ENCODE measurements at regions not wholly inside any gene's neighbourhood (a gene's known extent, or its start where the extent isn't known, plus 50 kb on each side); places are given as distances from the start of the nearest gene placed in this dataset.

DNA sequence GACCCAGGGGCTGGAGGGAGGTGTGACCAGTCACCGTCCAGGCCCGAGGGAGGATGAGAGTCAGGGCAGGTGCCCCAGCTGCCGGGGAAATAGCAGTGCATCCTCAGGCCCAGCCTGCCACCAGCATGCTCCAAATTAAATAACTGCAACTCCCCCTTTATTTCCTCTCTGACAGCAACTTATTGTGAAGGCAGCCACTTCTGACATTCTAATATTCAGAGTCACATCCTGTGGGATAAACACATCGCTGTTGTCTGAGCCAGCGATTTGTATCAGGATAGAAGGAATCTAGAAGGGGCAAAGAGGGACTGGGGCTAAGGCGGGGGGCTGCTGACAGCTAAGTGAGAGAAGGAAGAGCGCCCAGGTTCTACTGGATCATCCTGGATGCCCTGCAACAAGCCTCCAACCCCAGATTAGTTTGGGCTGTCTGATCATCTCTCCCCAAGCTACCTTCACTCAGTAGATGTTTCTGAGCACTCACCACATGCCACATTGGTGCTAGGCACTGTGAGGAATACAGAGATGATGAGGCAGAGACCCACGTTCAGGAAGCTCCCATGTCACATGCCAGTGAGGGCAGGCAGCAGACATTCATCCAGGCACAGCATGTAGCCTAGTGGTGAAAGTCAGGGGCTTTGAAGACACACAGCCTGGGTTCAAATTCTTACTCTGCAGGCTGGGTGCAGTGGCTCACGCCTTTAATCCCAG, 214.1 kb downstream of the BUD13 start:
- no peak overlapping the region for H3K27ac ChIP-seq
- CTCF ChIA-PET: no interaction called here
- no peak for TF ChIP-seq CTCF (conservative IDR thresholded peaks at IDR 0.05; ENCODE audit: low read depth)
- DNase-seq (ENCODE audit: low spot score): no peak
- POLR2A ChIA-PET (ENCODE audit: low non-redundant PET): no interaction called here

DNA sequence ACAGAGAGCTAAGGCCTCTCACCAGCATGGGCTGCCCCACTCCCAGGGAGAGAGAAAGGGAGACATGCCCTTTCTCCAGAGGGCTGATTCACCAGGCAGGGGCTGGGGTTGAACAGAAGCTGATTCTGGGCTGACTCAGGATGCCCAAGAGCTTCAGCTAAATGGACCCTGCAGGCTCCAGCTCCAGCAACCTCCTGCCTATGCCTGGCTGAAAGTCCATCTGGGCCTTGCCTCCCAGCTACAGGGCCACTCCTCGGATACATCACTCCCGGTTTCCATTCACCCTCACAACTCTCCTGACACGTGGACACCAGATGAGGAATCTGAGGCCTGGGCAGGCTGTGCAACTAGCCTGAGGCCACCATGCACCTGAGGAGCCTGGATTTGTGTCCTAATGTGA, 215.5 kb downstream of the BUD13 start:
- no peak for TF ChIP-seq CTCF (conservative IDR thresholded peaks at IDR 0.05; ENCODE audit: low read depth)
- POLR2A ChIA-PET (ENCODE audit: low non-redundant PET): no interaction called here
- no peak overlapping the region for H3K27ac ChIP-seq
- no peak for DNase-seq (ENCODE audit: low spot score)
- CTCF ChIA-PET: no interaction called here

DNA sequence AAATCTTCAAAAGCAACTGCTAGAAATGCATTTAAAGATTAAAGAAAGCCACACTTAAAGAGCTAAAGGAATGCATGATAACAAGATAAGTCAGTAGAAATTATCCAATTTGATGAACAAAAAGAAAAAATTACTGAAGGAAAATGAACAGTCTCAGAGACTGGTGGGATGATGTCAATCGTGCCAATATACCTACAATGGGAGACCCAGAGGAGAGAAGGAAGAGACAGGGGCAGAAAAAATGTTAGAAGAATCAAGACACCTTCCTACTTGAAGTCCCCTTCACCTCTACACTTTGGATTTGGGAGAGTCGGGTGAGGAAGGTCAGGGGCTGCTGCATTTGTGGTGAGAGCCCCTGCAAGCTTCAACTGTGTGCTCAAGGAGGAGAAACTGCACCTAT, 216.3 kb downstream of the BUD13 start:
- TF ChIP-seq CTCF (conservative IDR thresholded peaks at IDR 0.05; ENCODE audit: low read depth): no peak
- no peak overlapping the region for H3K27ac ChIP-seq
- DNase-seq (ENCODE audit: low spot score): no peak
- ChIA-PET CTCF (no interaction called here), POLR2A (ENCODE audit: low non-redundant PET) (no interaction called here)

GRCh38 chr11:116553482-116553881, 219.3 kb downstream of the BUD13 start:
- DNase-seq (ENCODE audit: low spot score): no peak
- no peak for TF ChIP-seq CTCF (conservative IDR thresholded peaks at IDR 0.05; ENCODE audit: low read depth)
- POLR2A ChIA-PET (ENCODE audit: low non-redundant PET): no interaction called here
- H3K27ac ChIP-seq: no peak overlapping the region
- CTCF ChIA-PET: interaction anchor here (0.5 kb wide), 1 partner anchor 238 kb away, joined by 3 read pairs; no protein-coding TSS in a partner anchor

DNA sequence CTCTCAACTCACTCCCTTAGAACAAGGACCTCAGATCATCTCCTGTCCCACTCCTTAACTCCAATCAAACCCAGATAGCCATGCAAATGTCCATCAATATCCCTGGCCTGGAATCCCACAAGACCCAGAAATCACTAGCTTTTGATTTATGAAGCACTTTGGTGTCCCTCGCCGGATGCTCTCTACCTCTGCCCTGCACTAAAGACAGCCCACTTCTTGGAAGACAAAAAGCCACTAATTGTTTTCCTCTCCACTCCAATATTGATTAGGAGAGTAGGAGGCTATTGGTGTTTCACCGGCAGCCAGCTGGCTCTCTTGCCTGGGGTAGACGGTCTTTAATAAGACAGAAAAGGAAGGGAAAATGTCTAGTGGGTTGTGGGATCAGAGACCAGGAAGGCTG, 221.2 kb downstream of the BUD13 start:
- ChIA-PET CTCF (interaction anchor here (0.6 kb wide), 1 partner anchor 124 kb away, joined by 3 read pairs; no protein-coding TSS in a partner anchor), POLR2A (ENCODE audit: low non-redundant PET) (no interaction called here)
- no peak for TF ChIP-seq CTCF (conservative IDR thresholded peaks at IDR 0.05; ENCODE audit: low read depth)
- no peak overlapping the region for H3K27ac ChIP-seq
- DNase-seq (ENCODE audit: low spot score): no peak

DNA sequence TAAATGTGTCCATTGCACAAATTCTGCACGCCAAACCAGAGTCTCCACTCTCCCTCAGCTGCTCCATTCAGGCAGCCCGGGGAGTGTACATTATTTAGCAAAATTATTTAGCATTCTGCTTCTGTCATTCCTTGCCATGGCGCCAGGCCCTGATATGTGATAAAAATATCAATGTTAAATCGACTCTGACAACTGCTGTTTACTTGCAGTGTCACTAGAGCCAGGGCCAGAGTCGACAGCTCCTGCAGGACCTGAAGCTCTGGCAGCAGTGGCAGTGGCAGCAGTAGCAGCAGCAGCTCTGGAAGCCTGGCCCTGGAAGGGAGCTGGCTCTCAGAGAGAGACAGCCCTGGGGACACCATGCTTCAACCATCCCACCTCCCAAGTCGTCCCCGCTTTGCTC, 224.5 kb downstream of the BUD13 start:
- CTCF ChIA-PET: interaction anchor here (0.7 kb wide), 1 partner anchor 54 kb away, joined by 3 read pairs; no protein-coding TSS in a partner anchor
- no peak for DNase-seq (ENCODE audit: low spot score)
- TF ChIP-seq CTCF (conservative IDR thresholded peaks at IDR 0.05; ENCODE audit: low read depth): no peak
- no peak overlapping the region for H3K27ac ChIP-seq
- POLR2A ChIA-PET (ENCODE audit: low non-redundant PET): no interaction called here
